Left ventricle myocardium superior (tissue), 1 donor: ENCODE measurements at regions not wholly inside any gene's neighbourhood (a gene's known extent, or its start where the extent isn't known, plus 50 kb on each side); places are given as distances from the start of the nearest gene placed in this dataset.
A peak's percentile ranks its signal among the peaks of the same experiment; 100 is the strongest.

ENCODE experiments used
- ATAC-seq: fragments of 200-7000 bp; cut with Tn5 transposase; one replicate; pipeline ENCODE4 v1.9.1; 2020; ENCODE audit warnings: mild to moderate bottlenecking, moderate library complexity
- DNase-seq: peaks from one replicate; pipeline ENCODE4 v3.0.0-alpha.2; 2020
- intact Hi-C: fragments of 100-400 bp; cut with micrococcal nuclease; formaldehyde crosslinking; loops from one replicate; pipeline ENCODE4 v1.11.0; 2022
- donor health status: DM: no; HTN: yes; CAD: no; lungs with severe emphysema.

DNA sequence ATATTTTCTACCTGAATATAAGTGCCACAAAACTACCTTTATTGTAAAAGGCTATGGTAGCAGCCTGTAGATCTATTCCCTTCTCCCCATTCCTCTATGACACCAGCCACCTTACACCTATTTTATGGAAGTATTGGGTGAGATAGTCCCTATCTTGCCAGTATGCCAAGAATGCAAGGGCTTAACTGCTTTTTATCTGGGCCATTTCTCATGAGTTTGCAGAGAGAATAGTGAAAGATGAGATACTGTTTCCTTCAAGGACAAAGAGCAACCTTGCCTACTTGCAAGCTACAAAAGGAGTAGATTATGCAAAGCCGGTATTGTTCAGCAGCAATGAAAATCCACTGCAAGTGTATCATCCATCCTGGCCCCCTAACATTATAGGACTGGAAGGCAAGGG, 1775.6 kb upstream of the SEL1L start:
- intact Hi-C loops, result no loop called here
- ATAC-seq, result no peak

DNA sequence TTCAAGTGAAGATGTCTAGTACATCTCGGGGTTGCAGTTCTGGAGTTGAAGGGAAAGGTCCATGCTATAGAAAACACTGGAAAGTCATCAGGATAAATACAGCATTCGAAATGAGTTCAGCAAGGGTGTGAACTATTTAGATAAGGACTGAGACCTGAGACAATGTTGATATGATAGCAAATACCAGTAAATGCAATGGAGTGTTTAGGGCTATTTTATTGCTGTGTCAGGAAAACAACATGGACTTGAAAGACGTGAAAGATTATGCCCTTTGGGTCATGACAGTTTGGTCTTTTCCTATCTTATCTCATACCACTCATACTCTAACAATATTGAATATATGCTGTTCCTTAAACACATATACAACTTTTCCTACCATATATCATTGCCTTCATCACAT, 1776.2 kb upstream of the SEL1L start:
- no peak for ATAC-seq
- DNase-seq, result no peak
- intact Hi-C loops, result no loop called here

More for the DNA sequence above, 1775.6 kb upstream of the SEL1L start:
- DNase-seq, result no peak

- DNase-seq (no peak), ATAC-seq (no peak)
- intact Hi-C loops, result no loop called here
Measured at GRCh38 chr14:83312511-83312910, 1778.9 kb upstream of the SEL1L start.

DNA sequence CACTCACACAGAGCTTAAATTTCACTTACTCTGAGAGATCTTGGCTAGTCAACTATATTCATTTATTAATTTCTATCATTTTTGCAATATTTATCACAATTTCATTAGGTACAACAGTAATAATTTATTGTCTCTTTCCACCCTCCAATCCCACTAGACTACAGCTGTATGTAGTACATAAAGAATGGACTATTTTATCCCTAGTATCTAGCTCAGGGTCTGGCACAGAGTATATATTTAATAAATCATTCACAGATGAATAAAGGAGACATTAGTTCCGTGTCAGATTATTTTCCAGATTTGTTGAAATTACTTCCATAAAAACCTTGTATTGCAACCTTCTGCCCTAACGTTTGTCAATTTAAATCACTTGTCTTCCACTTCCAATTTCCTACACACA, 1781.1 kb upstream of the SEL1L start:
- intact Hi-C loops, result no loop called here
- ATAC-seq (no peak), DNase-seq (no peak)

GRCh38 chr14:83316356-83316755, 1782.7 kb upstream of the SEL1L start:
- intact Hi-C loops, result no loop called here
- ATAC-seq (no peak), DNase-seq (no peak)

- no peak for ATAC-seq
- intact Hi-C loops, result no loop called here
- no peak for DNase-seq
Measured at GRCh38 chr14:83320837-83321236, 1787.2 kb upstream of the SEL1L start.

DNA sequence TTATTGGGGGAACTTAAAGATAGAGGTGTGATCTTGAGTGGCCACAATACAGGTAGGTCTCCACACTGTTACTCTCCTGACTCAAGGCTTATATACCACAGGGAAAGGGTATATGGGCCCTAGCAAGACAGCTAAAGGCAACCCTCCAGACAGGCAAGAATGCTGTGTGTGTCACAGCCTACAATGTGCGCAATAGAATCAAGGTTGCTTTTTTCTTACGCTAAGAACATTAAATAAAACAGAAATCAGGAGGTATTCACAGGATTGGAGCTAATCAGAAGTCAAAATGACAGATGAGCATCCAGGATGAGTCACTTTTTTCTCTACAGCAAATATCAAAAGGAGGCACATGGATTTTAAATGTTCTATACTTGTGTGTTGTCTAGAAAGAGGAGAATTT, 1797.9 kb upstream of the SEL1L start:
- DNase-seq, result no peak
- ATAC-seq, result no peak
- intact Hi-C loops, result no loop called here

DNA sequence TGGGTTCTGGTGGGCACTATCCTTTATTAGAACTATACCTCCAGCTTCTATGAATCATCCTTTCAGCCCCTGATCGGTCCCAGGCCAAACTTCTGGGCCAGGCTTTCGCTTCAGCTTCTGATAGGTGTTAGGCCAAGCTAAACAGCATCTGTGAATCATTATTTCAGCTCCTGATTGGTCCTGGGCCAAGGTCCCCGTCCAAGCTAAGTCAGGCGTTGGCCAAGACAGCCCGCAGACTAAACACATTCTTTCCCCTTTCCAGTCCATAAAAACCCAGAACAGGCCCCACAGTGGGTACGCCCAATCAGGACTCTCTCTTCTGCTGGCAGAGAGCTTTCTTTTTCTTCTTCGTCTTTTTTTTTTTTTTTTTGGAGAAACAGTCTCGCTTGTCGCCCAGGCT, 1808.9 kb upstream of the SEL1L start:
- peak; percentile 31 for DNase-seq
- peak; percentile 55 for ATAC-seq
- intact Hi-C loops, result no loop called here

DNA sequence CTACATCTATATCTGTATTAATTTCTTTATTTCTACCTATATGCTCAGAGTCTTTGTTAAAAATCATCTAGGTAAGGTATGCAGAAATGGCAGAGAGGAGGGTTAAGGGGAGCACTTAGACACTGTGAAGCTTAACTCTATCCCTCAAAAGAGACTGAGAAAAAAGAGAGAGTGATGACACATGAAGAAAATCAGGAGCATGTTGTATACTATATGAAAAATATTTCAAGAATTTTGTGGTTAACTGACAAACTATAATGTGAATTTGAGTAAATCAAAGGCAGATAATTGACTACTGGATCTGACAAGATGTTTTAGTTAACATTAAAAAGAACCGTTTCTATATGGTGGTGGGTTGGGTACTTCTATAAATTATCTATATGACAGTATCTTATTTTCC, 1814.2 kb upstream of the SEL1L start:
- intact Hi-C loops, result no loop called here
- no peak for DNase-seq
- no peak for ATAC-seq

DNA sequence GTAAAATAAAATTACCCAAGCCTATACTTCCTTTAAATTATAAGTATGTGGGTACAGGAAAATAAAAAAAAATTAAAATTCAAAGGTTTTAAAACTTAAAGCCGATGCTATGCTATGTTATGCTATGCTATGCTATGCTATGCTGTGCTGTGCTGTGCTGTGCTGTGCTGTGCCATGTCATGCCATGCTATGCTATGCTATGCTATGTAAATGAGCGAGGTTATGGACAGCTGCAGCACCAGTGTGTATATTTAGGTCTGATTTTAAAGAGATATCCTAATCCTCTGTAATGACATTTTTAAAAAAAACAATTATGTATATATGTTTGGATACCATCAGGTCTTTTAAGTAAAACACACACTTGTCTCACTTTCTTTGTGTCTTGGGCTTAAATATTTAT, 1822.0 kb upstream of the SEL1L start:
- DNase-seq (no peak), ATAC-seq (no peak)
- intact Hi-C loops, result no loop called here

- ATAC-seq, result no peak
- DNase-seq, result no peak
- intact Hi-C loops, result no loop called here
Measured at GRCh38 chr14:83356080-83356479, 1822.4 kb upstream of the SEL1L start.

DNA sequence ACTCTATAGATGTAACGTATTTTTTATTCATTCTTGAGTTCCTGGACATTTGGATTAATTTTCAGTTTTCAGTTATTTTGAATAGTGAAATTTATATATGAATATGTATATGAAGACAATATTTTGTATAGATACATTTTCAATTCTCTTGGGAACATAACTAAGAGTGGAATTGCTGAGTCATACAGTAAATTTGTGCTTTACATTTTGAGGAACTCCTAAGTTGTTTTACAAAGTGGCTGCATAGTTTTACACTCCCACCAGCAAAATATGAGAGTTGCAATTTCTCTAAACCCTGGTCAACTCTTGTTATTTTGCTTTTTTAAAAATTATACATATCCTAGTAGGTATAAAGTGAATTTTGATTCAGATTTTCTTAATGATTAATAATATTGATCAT, 1838.6 kb upstream of the SEL1L start:
- no peak for ATAC-seq
- intact Hi-C loops, result no loop called here
- no peak for DNase-seq

DNA sequence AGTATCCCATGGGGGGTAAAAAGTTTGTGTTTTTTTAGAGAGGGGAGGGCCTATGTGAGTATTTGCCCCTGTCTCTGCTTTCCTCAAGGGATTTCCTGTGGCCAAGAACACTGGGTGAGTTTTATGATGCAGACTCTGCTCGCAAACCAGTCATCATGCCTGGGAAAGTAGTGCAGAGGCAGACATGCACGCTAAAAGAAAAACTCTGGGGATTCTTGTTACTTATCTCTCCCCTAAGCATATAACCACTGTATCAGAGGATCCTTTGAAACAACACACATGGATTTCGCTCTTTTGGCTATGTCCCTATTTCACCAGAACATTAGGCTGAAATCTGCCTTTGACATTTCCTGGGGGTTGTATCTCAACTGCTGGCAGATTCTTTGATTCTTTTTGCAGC, 1845.8 kb upstream of the SEL1L start:
- peak; percentile 82 for ATAC-seq
- DNase-seq, result no peak
- intact Hi-C loops, result no loop called here

DNA sequence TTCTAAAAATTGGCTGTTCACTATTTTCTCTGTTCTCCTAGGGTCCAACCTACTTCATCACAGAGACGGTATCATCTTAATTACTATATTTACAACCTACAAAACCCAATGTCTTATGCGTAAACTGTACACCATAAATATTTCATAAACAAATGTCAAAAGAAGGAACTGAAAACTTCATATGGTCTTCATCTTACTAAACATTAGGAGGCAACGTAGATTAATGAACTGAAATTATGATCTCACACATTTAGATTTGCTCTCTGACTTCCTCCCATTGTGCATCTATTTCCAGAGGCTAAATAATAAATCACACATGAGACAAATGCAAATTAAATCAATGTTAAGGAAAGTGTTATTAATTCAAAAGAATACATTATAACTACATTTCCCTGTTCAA, 1850.6 kb upstream of the SEL1L start:
- DNase-seq (no peak), ATAC-seq (no peak)
- intact Hi-C loops, result no loop called here

- intact Hi-C loops, result no loop called here
- DNase-seq (no peak), ATAC-seq (no peak)
Measured at GRCh38 chr14:83395321-83395720, 1861.7 kb upstream of the SEL1L start.

DNA sequence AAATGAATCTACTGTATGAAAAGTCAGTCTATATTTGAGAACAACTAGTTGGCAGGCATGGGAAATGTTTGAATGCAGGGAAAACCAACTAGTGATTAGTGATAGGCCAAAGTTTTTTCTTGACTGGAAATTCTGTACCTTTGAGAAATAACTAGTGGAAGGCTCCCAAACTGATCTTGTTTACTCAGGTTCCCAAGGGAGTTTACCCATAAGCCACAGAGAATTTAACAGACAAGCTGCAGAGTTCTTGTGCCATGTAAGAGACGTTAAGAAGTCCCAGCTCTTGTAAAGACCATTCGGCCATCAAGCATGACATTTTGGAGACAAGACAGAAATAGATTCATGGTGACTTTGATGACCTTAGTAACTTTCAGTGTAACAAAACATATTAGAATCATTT, 1882.8 kb upstream of the SEL1L start:
- intact Hi-C loops, result no loop called here
- DNase-seq (no peak), ATAC-seq (no peak)

GRCh38 chr14:83419420-83419819, 1885.8 kb upstream of the SEL1L start:
- ATAC-seq (no peak), DNase-seq (no peak)
- intact Hi-C loops, result no loop called here

DNA sequence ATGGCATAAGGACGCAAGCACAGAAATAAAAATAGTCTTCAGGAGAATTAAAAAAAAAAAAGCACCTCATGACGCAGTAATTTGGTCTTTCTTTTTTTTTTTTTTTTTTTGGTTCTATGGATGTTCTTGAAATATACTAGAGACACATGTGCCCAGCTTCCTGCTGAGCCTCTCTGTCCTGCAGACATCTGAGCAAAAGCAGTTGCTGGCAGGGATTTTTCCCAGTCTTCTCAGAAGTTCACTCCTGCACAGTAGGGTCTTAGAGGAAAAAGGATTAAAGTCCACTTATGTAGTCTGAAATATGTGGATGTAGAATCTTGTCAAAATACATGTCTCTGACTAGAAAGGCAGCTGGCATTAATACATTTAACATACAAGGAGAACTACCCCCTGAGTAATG, 1888.1 kb upstream of the SEL1L start:
- ATAC-seq, result no peak
- no peak for DNase-seq
- intact Hi-C loops, result no loop called here

DNA sequence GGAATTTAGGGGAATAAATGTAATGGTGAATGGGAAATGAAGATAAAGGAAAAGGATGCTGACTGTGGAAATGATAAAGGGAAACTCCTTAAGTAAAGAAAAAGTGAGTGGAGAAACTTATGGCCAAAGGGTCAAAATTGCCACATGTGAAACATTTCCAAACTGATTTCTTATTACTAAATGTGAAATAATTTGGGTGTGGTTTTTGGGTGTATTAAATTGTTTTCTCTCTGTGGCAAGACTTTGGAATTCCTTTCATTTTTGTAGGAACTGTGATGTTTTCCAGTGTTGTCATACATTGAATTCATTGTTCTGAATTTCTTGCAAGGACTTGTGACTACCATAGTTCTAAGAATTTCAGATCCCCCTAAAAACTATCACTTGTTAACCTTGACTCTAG, 1891.5 kb upstream of the SEL1L start:
- DNase-seq (no peak), ATAC-seq (no peak)
- intact Hi-C loops, result no loop called here

DNA sequence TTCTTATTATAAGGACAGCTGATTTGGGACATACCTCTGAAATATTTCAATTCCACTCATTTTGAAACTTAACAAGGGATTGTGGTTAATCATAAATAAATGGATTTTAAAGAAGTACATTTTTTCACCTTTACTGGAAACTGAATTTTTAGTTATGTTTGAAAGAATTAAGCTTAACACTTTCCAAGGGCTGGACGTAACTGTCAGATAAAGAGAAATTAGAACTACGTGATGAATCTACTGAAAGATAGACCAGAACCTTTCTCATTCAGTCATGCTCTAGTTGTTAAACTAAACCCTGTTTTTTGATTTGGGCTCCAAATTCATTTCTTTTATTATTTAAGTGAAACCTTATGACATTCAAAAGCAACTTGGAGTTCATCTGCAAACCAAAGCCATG, 1892.1 kb upstream of the SEL1L start:
- DNase-seq, result no peak
- intact Hi-C loops, result no loop called here

GRCh38 chr14:83433618-83434017, 1900.0 kb upstream of the SEL1L start:
- no peak for ATAC-seq
- intact Hi-C loops, result no loop called here
- DNase-seq, result no peak

More for the DNA sequence above, 1892.1 kb upstream of the SEL1L start:
- no peak for ATAC-seq

DNA sequence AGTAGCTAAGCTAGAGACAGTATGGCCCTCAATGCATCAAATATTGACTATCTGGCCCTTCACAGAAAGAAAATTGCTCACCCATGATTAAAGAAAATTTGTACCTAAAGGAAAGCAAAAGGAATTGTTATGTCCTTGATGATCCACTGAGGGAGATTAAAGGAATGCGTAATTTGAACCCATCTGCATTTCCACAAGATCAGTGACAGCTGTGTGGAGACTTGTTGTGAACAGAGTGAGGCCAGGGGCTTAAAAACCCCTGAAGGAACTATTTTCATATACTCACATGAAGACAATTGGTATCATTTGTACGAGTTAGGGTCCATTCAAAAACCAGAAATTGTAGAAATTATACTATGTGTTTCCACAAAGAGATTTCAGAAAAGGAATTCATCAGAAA, 1908.1 kb upstream of the SEL1L start:
- intact Hi-C loops, result no loop called here
- DNase-seq (no peak), ATAC-seq (no peak)
